ENCODE measurements at regions not wholly inside any gene's neighbourhood (a gene's known extent, or its start where the extent isn't known, plus 50 kb on each side); places are given as distances from the start of the nearest gene placed in this dataset.

GRCh38 chr12:61860451-61860850 is 399.8 kb upstream of the USP15 start:
- DNase-seq = no peak

GRCh38 chr12:61862986-61863385 is 397.2 kb upstream of the USP15 start:
- DNase-seq = no peak

DNA sequence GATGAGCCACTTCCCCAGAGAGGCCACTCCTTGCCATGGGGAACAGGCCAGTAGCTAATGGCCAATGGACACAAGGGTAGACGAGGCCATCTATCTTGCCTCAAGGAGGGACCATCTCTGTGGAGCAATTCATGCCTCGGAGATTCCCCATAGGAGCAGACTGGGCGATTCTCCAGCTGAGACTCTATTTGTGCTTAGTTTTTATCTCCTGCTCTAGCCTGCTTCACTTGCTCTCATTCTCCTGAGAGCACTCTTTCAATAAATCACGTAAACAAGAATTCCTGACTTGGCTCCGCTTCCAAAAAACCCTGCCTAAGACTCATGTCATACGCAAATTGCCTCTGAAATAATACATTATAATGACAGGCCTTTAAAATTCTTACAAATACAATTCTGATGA is 396.4 kb upstream of the USP15 start:
- DNase-seq = no peak

GRCh38 chr12:61869796-61870195 is 390.4 kb upstream of the USP15 start:
- DNase-seq = no peak

DNA sequence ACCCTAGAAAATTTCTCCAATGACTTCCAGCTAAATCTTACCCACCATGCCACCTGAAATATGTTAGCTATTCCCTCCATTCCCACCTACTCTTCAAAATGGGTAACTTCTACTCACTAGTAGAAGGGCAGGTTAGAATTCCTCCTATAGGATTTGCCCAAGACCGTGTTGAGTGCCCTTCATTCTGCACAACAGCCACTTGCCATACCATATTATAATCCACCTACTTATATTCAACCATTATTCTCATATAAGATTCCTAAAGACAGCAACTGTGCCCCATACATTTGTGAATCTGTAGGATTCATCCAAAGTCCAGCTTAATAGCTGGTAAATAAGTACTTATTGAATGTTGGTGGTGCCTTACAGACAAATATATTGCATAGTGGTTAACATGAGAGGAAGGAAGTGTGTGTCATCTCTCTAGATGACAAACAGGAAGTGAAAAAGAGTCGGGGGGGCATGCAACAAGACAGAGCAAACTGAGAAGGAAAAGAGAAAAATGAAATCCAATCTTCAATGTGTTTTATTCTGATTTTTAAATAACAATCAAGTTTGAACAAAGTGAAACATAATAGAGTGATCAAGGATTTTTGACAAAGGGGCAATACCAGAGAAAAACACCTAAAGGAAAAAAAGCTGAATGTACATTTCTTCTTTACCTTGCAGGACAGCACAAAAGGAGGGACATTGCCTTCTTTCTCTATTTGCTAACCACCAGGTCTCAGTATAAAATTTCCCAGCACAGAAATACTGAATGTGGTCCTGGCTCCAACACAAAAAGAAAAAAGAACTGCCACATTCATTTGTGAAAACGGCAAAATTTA is 389.3 kb upstream of the USP15 start:
- no peak for DNase-seq

DNA sequence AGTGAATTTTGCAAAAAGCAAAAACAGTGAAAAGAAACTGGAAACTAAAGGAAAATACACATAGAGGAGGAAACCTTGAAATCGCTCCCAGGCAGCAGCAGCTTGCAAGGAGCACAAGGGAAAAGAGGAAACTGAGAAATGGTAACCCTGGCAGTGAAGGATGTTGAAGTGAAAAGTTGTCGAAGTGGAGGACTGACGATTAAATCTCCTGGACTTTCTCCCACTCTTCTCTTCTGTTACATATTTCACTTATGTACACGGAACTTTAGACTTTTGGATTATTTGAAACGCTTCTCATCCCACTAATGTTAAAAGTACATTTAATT is 388.8 kb upstream of the USP15 start:
- DNase-seq = no peak

- DNase-seq = no peak
Measured at GRCh38 chr12:61879229-61879628, 381.0 kb upstream of the USP15 start.

GRCh38 chr12:61880186-61880585 is 380.0 kb upstream of the USP15 start:
- no peak for DNase-seq

DNA sequence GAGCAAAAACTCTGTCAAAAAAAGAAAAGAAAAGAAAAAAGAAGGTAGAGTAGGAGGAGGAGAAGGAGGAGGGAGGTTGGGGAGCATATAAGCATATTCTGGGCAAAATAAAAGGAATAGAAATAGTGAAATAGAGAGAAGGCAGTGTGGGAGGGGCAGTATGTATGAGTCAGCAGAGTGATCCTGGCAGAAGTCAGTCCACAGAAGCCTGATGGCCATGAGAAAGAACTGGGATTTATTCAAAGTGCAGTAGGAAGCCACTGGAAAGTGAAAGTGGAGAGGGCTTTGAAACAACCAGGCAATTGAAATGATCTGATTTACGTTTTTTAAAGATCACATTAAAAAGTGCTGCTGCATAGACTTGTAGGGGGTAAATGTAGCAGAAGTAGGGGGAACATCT is 368.6 kb upstream of the USP15 start:
- no peak for DNase-seq

- no peak for DNase-seq
Measured at GRCh38 chr12:61894168-61894567, 366.0 kb upstream of the USP15 start.

- DNase-seq = no peak
Measured at GRCh38 chr12:61896436-61896835, 363.8 kb upstream of the USP15 start.

DNA sequence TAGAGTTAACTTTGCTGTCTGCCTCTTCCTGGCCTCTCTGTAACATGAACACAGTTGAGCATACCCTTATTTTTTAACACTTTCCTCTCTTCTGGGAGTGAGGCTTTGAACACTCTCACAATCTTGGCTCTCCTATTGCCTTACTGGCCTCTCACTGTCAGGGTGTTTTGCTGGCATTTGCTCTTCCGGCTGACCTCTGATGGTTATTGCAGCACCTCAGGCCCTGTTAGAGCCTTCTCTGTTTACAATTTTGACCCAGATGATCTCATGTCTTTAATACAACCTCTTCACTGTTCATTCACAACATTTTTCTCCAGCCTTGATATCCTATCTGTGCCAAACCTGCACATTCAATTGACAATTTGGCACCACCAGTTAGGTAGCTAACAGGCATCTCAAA is 357.8 kb upstream of the USP15 start:
- no peak for DNase-seq

DNA sequence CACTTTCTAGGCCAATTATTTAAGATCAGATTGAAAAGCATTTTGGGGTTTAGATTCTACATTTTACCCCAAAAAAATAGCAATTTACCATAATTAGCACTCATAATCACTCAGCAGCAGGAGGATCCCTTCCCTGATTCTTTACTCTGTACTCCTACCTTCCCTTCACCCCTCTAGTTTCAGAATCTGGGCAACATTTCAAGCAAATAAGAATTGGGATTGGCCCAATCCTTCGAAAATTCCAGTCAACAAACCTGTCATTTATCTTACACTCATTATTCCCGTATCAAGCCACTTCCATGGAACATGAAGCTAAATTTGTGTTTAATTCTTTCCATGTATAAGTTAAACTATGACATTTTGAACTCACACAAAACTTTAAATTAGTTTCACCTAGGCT is 349.1 kb upstream of the USP15 start:
- DNase-seq = no peak

- no peak for DNase-seq
Measured at GRCh38 chr12:61915420-61915819, 344.8 kb upstream of the USP15 start.

- DNase-seq = no peak
Measured at GRCh38 chr12:61916831-61917230, 343.4 kb upstream of the USP15 start.

GRCh38 chr12:61919686-61920085 is 340.5 kb upstream of the USP15 start:
- no peak for DNase-seq

GRCh38 chr12:61920230-61920629 is 340.0 kb upstream of the USP15 start:
- DNase-seq = no peak

GRCh38 chr12:61923152-61923551 is 337.1 kb upstream of the USP15 start:
- no peak for DNase-seq

DNA sequence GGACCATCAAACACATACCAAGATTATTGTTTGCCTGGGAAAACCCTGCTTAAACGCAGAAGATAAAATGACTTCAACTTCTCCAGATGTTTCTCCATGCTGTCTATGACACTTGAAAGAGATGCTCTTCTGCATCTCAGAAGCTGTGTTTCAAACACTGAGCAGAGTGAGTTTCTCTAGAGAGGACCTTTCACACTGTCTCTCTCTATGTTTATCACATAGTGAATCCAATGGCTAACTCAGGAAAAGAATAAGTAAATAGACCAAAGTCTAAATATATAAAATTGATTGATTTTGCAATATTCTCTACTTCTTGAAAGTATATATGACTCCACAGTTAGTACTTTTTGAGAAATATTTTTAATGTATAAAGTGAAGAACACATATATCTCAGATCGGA is 325.6 kb upstream of the USP15 start:
- no peak for DNase-seq

- DNase-seq = no peak
Measured at GRCh38 chr12:61939977-61940376, 320.2 kb upstream of the USP15 start.

DNA sequence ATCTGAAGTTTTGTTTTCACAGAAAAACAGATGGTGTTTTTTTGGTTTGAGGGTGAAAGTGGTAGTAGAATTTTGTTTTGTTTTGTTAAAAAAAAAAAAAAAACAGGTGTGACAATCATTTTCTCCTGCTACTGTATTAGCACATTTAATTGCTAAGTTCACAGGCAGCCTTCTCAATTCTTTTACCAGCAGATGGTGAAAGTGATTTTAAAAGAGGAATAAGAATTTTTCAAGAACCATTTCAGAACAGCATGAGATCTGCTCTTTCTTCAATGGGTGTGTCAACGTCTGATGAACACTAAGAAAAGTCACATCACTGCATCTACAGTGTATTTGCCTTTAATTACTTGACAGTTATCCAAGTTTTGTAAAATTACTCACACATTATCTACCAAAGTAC is 303.7 kb upstream of the USP15 start:
- DNase-seq = no peak

GRCh38 chr12:61974461-61974860 is 285.7 kb upstream of the USP15 start:
- DNase-seq = no peak

DNA sequence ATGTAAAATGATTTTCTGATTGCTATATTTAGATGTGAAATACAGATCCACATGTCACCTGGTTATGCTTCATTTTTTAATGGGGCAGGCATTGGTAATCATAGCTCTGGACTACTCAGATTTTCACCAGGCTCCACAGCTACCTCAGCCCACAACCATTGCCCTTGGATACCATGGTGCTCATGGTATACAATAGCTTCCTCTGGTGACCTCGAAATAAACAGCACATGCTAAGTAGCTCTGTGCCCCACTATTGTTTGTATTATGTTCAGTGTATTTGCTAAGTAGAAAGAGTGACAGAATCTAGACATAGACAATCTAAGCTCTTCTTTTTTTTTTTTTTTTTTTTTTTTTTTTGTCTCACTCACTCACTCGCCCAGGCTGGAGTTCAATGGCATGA is 274.4 kb upstream of the USP15 start:
- DNase-seq = no peak

DNA sequence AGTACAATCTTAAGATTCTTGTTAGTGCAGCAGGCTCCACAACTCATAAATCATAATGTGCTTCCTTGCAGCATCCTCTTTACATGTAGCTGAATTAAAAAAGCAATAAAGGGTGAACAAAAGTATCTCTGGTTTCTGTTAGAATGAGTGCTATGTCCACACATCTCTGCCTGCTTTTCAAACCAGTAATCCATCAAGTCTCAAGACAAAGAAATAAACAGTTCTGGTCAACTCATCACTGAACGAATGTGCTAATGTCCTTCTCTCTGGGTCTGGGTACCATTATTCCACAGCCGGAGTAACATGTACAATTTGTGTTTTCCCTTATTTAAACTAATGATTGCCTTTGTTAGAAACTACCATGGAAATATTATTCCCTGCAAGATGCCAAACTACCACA is 273.0 kb upstream of the USP15 start:
- DNase-seq = no peak

DNA sequence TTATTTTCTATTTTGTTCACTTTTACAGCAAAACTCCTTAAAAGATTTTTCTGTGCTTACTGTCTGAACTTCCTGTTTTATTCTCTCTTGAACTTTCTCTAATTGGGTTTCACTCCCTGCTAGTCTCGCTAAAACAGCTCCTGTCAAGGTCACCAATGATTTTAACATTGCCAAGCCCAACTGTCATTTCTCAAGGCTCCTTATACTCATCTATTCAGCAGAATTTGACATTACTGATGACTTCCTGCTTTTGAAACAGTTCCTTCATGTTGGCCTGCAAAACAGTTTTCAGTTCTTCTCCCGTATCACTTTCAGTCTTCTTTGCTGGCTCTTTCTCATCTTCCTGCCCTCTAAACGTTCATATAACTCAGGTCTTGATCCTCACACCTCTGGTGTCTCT is 268.5 kb upstream of the USP15 start:
- no peak for DNase-seq
